ENCODE measurements at regions not wholly inside any gene's neighbourhood (a gene's known extent, or its start where the extent isn't known, plus 50 kb on each side); places are given as distances from the start of the nearest gene placed in this dataset.

- TF ChIP-seq POLR2AphosphoS5 (IDR thresholded peaks at IDR 0.05) (no peak), POLR2A (IDR thresholded peaks at IDR 0.05) (no peak), CTCF (IDR thresholded peaks at IDR 0.05) (no peak)
- Histone ChIP-seq H3K4me3 (no peak overlapping the region), H3K27ac (no peak overlapping the region), H3K9me3 (no peaks in the 10 kb centered on the region), H3K27me3 (no peaks in the 10 kb centered on the region), H3K4me1 (no peaks in the 10 kb centered on the region), H3K36me3 (no peaks in the 10 kb centered on the region)
- DNase-seq (ENCODE audit: low spot score in 2 of 2), result no peak
- intact Hi-C loops (cut with DNase I; ENCODE audit: low total_unique reads), result no loop called here
These were observed 189.9 kb downstream of the AASDH start for GRCh38 chr4:56197387-56197786.

- DNase-seq (ENCODE audit: low spot score in 2 of 2), result no peak
- no peaks in the 10 kb centered on the region for H3K4me1 ChIP-seq
- H3K27me3 ChIP-seq, result no peaks in the 10 kb centered on the region
- H3K36me3 ChIP-seq, result no peaks in the 10 kb centered on the region
- H3K27ac ChIP-seq, result no peak overlapping the region
- peaks cover 0 to 6% of the 10 kb centered on the region in 2 donors for H3K9me3 ChIP-seq
- no peak overlapping the region for H3K4me3 ChIP-seq
- intact Hi-C loops (cut with DNase I; ENCODE audit: low total_unique reads), result no loop called here
- no peak for TF ChIP-seq POLR2AphosphoS5 (IDR thresholded peaks at IDR 0.05)
- TF ChIP-seq CTCF (IDR thresholded peaks at IDR 0.05), result no peak
- TF ChIP-seq POLR2A (IDR thresholded peaks at IDR 0.05), result no peak
These were observed 192.3 kb downstream of the AASDH start for GRCh38 chr4:56195025-56195424.

- intact Hi-C loops (cut with DNase I; ENCODE audit: low total_unique reads), result no loop called here
- Histone ChIP-seq H3K4me3 (no peak overlapping the region), H3K27ac (no peak overlapping the region)
These were observed 195.8 kb downstream of the AASDH start for GRCh38 chr4:56191534-56191933.

GRCh38 chr4:56187688-56188087, 199.6 kb downstream of the AASDH start:
- TF ChIP-seq POLR2AphosphoS5 (IDR thresholded peaks at IDR 0.05), result no peak
- no peak for TF ChIP-seq POLR2A (IDR thresholded peaks at IDR 0.05)
- TF ChIP-seq CTCF (IDR thresholded peaks at IDR 0.05), result no peak

More at GRCh38 chr4:56191534-56191933, 195.8 kb downstream of the AASDH start:
- Histone ChIP-seq H3K9me3 (peaks cover 0 to 6% of the 10 kb centered on the region in 2 donors), H3K36me3 (no peaks in the 10 kb centered on the region), H3K27me3 (no peaks in the 10 kb centered on the region), H3K4me1 (no peaks in the 10 kb centered on the region)
- no peak for DNase-seq (ENCODE audit: low spot score in 2 of 2)
- no peak for TF ChIP-seq CTCF (IDR thresholded peaks at IDR 0.05)
- TF ChIP-seq POLR2A (IDR thresholded peaks at IDR 0.05), result no peak
- TF ChIP-seq POLR2AphosphoS5 (IDR thresholded peaks at IDR 0.05), result no peak

GRCh38 chr4:56186808-56187523, 200.3 kb downstream of the AASDH start:
- peaks cover 0 to 6% of the 10 kb centered on the region in 2 donors for H3K9me3 ChIP-seq
- no peak overlapping the region for H3K4me3 ChIP-seq
- H3K27ac ChIP-seq, result no peak overlapping the region
- H3K4me1 ChIP-seq, result no peaks in the 10 kb centered on the region
- intact Hi-C loops (cut with DNase I; ENCODE audit: low total_unique reads), result loop anchor here (2.0 kb wide), 1 partner anchor 54 kb away; no protein-coding TSS in a partner anchor
- no peak for DNase-seq (ENCODE audit: low spot score in 2 of 2)
- TF ChIP-seq POLR2A (IDR thresholded peaks at IDR 0.05), result no peak
- H3K27me3 ChIP-seq, result no peaks in the 10 kb centered on the region
- H3K36me3 ChIP-seq, result no peaks in the 10 kb centered on the region

More at GRCh38 chr4:56187688-56188087, 199.6 kb downstream of the AASDH start:
- no peak for DNase-seq (ENCODE audit: low spot score in 2 of 2)
- no peaks in the 10 kb centered on the region for H3K27me3 ChIP-seq
- no peak overlapping the region for H3K27ac ChIP-seq
- no peak overlapping the region for H3K4me3 ChIP-seq
- no peaks in the 10 kb centered on the region for H3K4me1 ChIP-seq
- H3K9me3 ChIP-seq, result peaks cover 0 to 6% of the 10 kb centered on the region in 2 donors
- intact Hi-C loops (cut with DNase I; ENCODE audit: low total_unique reads), result loop anchor here (2.0 kb wide), 1 partner anchor 53 kb away; no protein-coding TSS in a partner anchor
- H3K36me3 ChIP-seq, result no peaks in the 10 kb centered on the region
